ENCODE measurements at regions not wholly inside any gene's neighbourhood (a gene's known extent, or its start where the extent isn't known, plus 50 kb on each side); places are given as distances from the start of the nearest gene placed in this dataset.
"Not testable (repeated sequence)": the region's sequence is repeated elsewhere in the genome, so short reads cannot be mapped to it uniquely, and the experiment has no call there.

GRCh38 chr10:53069013-53069412 lies 296.4 kb upstream of the MBL2 start:
- Histone ChIP-seq H3K36me3 (no peaks in the 10 kb centered on the region), H3K27ac (no peak overlapping the region), H3K4me1 (no peaks in the 10 kb centered on the region), H3K27me3 (no peaks in the 10 kb centered on the region), H3K4me3 (no peak overlapping the region), H3K9me3 (no peaks in the 10 kb centered on the region)
- TF ChIP-seq CTCF (IDR thresholded peaks at IDR 0.05): no peak
- no peak for DNase-seq (ENCODE audit: low spot score)

GRCh38 chr10:53064614-53065013 lies 292.0 kb upstream of the MBL2 start:
- H3K36me3 ChIP-seq: no peaks in the 10 kb centered on the region
- no peak overlapping the region for H3K4me3 ChIP-seq
- no peaks in the 10 kb centered on the region for H3K9me3 ChIP-seq
- H3K27ac ChIP-seq: no peak overlapping the region
- no peaks in the 10 kb centered on the region for H3K4me1 ChIP-seq
- no peak for TF ChIP-seq CTCF (IDR thresholded peaks at IDR 0.05)
- DNase-seq (ENCODE audit: low spot score): no peak
- no peaks in the 10 kb centered on the region for H3K27me3 ChIP-seq

GRCh38 chr10:53063805-53064204 lies 291.2 kb upstream of the MBL2 start:
- H3K4me1 ChIP-seq: no peaks in the 10 kb centered on the region

GRCh38 chr10:53052521-53053164 lies 280.1 kb upstream of the MBL2 start:
- no peak for DNase-seq (ENCODE audit: low spot score)
- Histone ChIP-seq H3K27me3 (no peaks in the 10 kb centered on the region), H3K36me3 (no peaks in the 10 kb centered on the region), H3K4me1 (no peaks in the 10 kb centered on the region), H3K27ac (no peak overlapping the region), H3K4me3 (no peak overlapping the region), H3K9me3 (no peaks in the 10 kb centered on the region)
- TF ChIP-seq CTCF (IDR thresholded peaks at IDR 0.05): no peak

More at GRCh38 chr10:53063805-53064204, 291.2 kb upstream of the MBL2 start:
- no peak for TF ChIP-seq CTCF (IDR thresholded peaks at IDR 0.05)
- Histone ChIP-seq H3K27ac (no peak overlapping the region), H3K36me3 (no peaks in the 10 kb centered on the region), H3K4me3 (no peak overlapping the region), H3K27me3 (no peaks in the 10 kb centered on the region), H3K9me3 (no peaks in the 10 kb centered on the region)
- DNase-seq (ENCODE audit: low spot score): no peak

GRCh38 chr10:53045315-53045714 lies 272.7 kb upstream of the MBL2 start:
- no peaks in the 10 kb centered on the region for H3K4me1 ChIP-seq
- DNase-seq (ENCODE audit: low spot score): no peak
- no peaks in the 10 kb centered on the region for H3K9me3 ChIP-seq
- TF ChIP-seq CTCF (IDR thresholded peaks at IDR 0.05): no peak
- no peaks in the 10 kb centered on the region for H3K36me3 ChIP-seq
- no peaks in the 10 kb centered on the region for H3K27me3 ChIP-seq
- no peak overlapping the region for H3K27ac ChIP-seq
- no peak overlapping the region for H3K4me3 ChIP-seq

- not testable (repeated sequence) for H3K4me3 ChIP-seq; DNase-seq (ENCODE audit: low spot score); H3K27ac ChIP-seq; H3K27me3 ChIP-seq; H3K9me3 ChIP-seq; H3K36me3 ChIP-seq; H3K4me1 ChIP-seq
Observed at GRCh38 chr10:53035823-53036222, 263.2 kb upstream of the MBL2 start.

All from right atrium auricular region (tissue), 2 donors.